ENCODE measurements at regions not wholly inside any gene's neighbourhood (a gene's known extent, or its start where the extent isn't known, plus 50 kb on each side); places are given as distances from the start of the nearest gene placed in this dataset.

GRCh38 chr2:12102679-12103078 lies 356.2 kb downstream of the LPIN1 start:
- TF ChIP-seq CTCF (IDR thresholded peaks at IDR 0.05) (no peak), POLR2A (IDR thresholded peaks at IDR 0.05) (no peak)
